Medulla oblongata (tissue), 1 donor: ENCODE measurements at regions not wholly inside any gene's neighbourhood (a gene's known extent, or its start where the extent isn't known, plus 50 kb on each side); places are given as distances from the start of the nearest gene placed in this dataset.
"Not testable (repeated sequence)": the region's sequence is repeated elsewhere in the genome, so short reads cannot be mapped to it uniquely, and the experiment has no call there.

Source experiments
- DNase-seq: peaks from one replicate; pipeline ENCODE4 v3.0.0-alpha.2; 2015; ENCODE audit errors: extremely low spot score

DNA sequence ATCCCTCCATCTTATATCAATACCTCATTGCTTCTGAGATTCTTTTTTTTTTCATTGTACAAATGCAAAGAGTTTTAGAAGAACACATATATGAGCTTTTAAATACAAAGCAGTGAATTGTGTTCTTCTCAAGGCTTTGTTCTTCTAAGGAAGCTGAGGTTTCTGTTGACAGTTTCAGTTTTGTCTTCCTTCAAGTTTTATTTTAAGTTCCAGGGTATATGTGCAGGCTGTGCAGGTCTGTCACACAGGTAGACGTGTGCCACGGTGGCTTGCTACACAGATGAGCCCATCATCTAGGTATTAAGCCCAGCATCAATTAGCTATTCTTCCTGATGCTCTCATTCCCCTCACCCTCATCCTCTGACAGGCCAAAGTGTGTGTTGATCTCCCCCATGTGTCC lies 201.2 kb upstream of the DIPK2B start:
- no peak for DNase-seq

DNA sequence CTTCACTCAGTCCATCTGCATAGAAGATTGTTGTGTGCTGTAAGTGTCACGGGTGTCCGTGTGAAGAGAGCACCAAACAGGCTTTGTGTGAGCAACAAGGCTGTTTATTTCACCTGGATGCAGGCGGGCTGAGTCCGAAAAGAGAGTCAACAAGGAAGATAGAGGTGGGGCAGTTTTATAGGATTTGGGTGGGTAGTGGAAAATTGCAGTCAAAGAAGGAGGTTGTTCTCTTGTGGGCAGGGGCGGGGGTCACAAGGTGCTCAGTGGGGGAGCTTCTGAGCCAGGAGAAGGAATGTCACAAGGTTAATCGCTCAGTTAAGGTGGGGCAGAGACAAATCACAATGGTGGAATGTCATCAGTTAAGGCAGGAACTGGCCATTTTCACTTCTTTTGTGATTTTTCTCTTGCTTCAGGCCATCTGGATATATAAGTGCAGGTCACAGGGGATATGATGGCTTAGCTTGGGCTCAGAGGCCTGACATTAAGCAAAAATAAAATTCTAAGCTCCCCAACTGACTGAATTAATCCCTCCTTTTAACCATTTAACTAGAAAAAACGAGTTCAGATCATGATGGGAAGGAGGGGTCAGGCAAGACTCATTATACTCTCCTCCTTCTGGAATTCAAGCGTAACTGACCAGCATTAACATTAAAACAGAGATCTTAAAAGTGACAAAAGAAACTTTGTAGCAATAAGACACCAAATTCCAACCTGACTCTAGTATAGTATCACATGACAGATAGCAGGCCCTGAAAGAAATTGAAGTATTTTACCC lies 200.5 kb upstream of the DIPK2B start:
- DNase-seq = not testable (repeated sequence)

- no peak for DNase-seq
These were observed 199.5 kb upstream of the DIPK2B start for GRCh38 chrX:45400027-45400779.

GRCh38 chrX:45385757-45386156 lies 185.1 kb upstream of the DIPK2B start:
- no peak for DNase-seq

DNA sequence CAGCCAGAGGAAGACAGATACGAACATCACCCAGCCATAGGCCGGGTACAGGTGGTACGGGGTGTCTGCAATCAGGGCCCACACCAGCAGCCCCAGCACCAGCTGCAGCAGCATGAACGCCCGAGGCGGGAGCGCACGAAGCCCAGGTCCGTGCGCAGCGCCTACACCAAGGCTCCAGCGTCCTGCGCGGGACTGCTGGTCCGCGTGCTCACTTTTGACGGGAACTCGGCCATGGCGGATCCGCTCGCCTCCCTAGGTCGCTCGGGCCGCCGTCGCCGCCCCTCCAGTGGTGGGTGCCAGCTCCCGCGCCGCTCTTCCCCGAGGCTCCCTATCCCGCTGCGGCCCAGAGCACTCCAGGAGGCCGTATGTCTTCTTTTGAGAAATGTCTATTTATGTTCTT lies 181.2 kb upstream of the DIPK2B start:
- DNase-seq = no peak

DNA sequence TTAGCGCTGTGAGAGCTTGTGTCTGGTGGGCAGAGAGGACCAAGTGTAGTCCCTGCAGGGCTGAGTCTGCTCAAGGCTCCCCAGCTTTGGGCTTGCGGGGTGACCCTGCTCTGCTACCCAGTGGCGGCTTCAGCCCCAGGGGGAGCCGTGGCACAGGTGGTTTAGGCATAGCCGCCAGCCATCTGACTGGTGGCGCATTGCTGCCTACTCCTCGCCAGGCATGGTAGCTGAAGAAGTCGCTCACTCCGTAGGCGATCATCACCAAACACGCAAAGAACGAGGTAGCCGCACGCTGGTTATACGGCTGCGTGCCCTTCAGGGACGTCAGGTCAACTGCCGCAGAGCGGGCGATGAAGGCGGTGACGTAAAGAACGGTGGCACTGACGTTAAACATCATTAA lies 180.7 kb upstream of the DIPK2B start:
- no peak for DNase-seq

DNA sequence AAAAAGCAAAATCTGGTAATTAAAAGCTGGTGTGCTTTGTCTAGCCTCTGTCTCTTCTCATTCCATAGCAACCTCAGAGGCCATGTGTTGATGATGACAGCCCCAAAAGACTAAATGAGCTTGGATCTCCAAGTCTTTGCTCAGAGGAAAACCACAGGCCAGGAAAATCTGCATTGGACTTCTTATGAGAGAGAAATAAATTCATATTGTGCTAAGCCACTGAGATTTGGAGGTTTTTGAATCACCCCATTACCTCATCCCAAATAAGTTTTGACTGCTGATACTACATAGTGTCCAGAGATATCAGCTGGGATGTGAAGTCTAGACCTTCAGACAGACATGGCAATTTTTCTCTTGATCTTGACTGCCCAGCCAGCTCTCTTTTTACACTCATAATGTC lies 178.6 kb upstream of the DIPK2B start:
- no peak for DNase-seq

- DNase-seq = no peak
These were observed 171.5 kb upstream of the DIPK2B start for GRCh38 chrX:45372151-45372550.

DNA sequence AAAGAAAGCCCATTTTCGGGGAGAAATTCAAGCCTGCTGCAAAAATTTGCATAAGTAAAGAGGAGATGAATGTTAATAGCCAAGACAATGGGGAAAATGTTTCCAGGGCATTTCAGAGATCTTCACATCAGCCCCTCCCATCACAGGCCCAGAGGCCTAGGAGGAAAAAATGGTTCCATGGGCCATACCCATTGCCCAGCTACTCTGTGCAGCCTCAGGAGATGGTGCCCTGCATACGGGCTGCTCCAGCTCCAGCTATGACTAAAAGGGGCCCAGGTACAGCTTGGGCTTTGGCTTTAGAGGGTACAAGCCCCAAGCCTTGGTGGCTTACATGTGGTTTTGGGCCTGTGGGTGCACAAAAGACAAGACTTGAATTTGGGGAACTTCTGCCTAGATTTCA lies 168.0 kb upstream of the DIPK2B start:
- DNase-seq = no peak

- no peak for DNase-seq
These were observed 162.9 kb upstream of the DIPK2B start for GRCh38 chrX:45363596-45363995.

DNA sequence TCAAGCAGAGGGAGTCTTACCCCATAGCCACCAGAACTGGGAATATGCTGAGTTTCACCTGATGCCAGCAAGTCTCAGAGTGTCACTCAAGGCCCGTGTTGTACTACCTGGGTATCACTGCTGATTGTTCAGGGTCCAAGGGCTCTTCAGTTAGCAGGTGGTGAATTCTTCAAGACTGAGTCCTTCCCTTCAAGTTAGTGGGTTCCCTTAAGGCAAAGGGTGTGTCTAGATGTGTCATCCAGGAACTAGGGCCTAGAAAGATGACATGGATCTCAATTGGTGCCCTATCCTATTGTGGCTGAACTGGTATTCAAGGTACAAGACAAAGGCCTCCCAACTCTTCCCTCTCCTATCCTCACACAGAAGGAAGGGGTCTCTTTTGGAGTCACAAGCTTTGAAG lies 159.9 kb upstream of the DIPK2B start:
- no peak for DNase-seq

DNA sequence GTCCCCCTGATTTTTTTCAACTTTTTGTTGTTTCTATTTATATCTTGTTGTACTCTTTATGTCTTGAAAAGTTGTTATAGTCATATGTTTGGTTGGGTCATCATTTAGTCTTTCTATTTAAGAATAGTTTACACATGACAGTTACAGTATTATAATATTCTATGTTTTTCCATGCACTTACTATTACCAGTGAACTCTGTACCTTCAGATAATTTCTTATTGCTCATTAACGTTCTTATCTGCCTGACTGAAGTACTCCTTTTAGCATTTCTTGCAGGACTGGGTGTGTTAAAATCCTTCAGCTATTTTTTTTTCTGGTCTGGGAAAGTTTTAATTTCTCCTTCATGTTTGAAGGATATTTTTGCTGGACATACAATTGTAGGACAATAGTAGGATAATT lies 157.7 kb upstream of the DIPK2B start:
- no peak for DNase-seq

DNA sequence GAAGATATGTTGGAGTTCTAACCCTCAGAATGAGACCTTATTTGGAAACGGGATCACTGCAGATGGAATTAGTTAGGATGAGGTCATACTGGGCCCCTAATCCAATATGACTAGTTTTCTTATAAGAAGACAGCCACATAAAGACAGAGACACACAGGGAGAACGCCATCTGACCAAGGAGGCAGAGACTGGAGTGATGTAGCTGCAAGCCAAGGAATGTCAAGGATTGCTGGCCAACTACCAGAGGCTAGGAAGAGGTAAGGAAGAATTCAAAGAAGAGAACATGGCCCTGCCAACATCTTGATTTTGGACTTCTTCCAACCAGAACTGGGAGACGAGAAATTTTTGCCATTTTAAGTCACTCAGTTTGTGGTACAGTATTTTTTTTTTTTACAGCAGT lies 152.8 kb upstream of the DIPK2B start:
- no peak for DNase-seq

- no peak for DNase-seq
These were observed 151.9 kb upstream of the DIPK2B start for GRCh38 chrX:45352611-45353010.

DNA sequence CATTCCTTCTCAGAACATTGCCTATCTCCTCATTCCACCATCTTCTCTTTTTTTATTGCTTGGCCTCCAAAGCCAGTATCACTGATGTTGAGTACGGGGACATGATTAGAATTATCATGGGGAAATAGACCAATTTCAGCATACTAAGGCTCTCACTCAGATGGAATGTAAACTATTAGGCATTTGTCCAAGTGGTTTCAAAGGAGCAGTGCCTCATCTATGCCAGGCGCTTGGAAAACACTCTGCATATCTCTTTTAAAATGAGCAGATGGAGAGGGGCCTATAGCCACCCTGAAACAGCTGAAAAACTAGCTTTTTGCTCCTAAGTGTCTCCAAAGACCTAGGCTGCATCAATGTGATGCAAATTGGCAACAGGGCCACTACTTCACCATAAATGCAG lies 150.8 kb upstream of the DIPK2B start:
- DNase-seq = no peak

GRCh38 chrX:45348296-45348695 lies 147.6 kb upstream of the DIPK2B start:
- no peak for DNase-seq

DNA sequence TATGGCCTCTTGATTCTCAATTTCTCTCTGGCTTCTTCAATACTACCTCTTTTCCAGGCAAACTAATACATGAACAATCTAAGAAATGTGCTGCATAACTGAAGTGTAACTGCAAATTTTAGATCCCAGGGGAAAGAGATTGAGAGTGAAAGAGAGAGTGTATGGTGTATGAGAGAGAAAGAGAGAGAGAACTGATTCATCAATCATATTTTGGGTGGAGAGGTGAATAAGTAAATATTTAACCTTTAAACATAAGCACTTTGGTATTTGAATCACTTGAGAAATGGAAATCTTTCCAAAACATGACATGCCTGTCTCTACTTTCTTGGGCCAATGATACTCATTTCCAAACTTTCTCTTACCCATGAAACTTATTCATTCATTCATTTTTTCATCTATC lies 147.2 kb upstream of the DIPK2B start:
- no peak for DNase-seq

- no peak for DNase-seq
These were observed 143.9 kb upstream of the DIPK2B start for GRCh38 chrX:45344594-45344993.

GRCh38 chrX:45329217-45329616 lies 128.5 kb upstream of the DIPK2B start:
- no peak for DNase-seq

DNA sequence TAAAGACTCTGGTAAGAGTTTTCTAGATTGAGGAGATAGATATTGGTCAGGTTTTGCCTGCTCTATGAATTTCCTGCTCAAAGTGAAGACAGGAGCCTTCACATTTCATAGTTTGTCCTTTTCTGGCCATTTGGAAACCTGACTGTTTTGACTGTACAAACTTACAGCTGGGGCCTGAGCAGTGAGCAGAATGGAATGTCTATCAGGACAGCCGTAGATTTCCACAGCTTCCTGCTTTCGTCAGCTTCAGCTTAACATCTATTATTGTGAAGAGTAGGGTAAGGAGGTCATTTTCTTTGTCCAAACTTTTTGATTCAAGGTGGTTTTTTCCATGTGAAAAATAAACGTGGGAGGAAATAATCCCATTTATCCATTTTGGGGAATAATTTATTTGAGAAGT lies 124.3 kb upstream of the DIPK2B start:
- DNase-seq = no peak

GRCh38 chrX:45323387-45323786 lies 122.7 kb upstream of the DIPK2B start:
- DNase-seq = no peak

DNA sequence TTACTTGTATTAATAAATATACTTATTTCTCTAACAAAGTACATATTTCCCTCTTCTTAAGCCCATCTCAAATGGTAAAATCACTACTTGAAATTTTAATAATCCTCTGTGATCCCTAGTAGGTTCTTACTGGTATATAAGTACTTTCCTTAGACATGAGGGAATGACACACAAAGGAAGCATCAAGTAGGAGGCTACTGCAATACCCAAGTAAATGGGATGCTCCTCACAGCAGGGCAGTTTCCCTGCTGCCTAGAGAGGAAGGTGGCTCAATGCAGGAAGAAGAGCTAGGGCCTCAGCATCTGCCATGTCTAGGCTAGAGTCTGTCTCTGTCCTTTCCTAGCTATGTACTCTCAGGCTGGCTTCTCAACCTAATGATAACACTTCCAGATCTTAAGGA lies 122.1 kb upstream of the DIPK2B start:
- DNase-seq = no peak

- DNase-seq = peak; percentile 69
These were observed 121.7 kb upstream of the DIPK2B start for GRCh38 chrX:45322382-45322781.
